Astrocyte (in vitro differentiated cells and primary cell): ENCODE measurements at regions not wholly inside any gene's neighbourhood (a gene's known extent, or its start where the extent isn't known, plus 50 kb on each side); places are given as distances from the start of the nearest gene placed in this dataset.

ENCODE experiments used
- EZH2 ChIP-seq: IDR thresholded peaks from 2 replicates; pipeline ENCODE4 v1.6.1; 2012; ENCODE audit warnings: mild to moderate bottlenecking, low read length, inconsistent platforms; ENCODE audit not compliant: insufficient read depth
- TF ChIP-seq, protein P1 (sequence below): IDR thresholded peaks from 2 replicates; pipeline ENCODE4 v1.5.1; 2011; ENCODE audit warnings: low read depth, mild to moderate bottlenecking, inconsistent platforms, low read length, moderate library complexity; ENCODE audit not compliant: insufficient read depth

GRCh38 chr2:239873656-239874635 is 151.2 kb downstream of the NDUFA10 start:
- TF ChIP-seq, protein P1, sequence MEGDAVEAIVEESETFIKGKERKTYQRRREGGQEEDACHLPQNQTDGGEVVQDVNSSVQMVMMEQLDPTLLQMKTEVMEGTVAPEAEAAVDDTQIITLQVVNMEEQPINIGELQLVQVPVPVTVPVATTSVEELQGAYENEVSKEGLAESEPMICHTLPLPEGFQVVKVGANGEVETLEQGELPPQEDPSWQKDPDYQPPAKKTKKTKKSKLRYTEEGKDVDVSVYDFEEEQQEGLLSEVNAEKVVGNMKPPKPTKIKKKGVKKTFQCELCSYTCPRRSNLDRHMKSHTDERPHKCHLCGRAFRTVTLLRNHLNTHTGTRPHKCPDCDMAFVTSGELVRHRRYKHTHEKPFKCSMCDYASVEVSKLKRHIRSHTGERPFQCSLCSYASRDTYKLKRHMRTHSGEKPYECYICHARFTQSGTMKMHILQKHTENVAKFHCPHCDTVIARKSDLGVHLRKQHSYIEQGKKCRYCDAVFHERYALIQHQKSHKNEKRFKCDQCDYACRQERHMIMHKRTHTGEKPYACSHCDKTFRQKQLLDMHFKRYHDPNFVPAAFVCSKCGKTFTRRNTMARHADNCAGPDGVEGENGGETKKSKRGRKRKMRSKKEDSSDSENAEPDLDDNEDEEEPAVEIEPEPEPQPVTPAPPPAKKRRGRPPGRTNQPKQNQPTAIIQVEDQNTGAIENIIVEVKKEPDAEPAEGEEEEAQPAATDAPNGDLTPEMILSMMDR = no peak
- TF ChIP-seq EZH2 = no peak
